Activated effector memory CD4-positive, alpha-beta T cell treated with anti-CD3 and anti-CD28 coated beads, Interleukin-2, amount 50 U/mL, for 16 hours (primary cell): ENCODE measurements at regions not wholly inside any gene's neighbourhood (a gene's known extent, or its start where the extent isn't known, plus 50 kb on each side); places are given as distances from the start of the nearest gene placed in this dataset.
"Not testable (repeated sequence)": the region's sequence is repeated elsewhere in the genome, so short reads cannot be mapped to it uniquely, and the experiment has no call there.

Experiments used
- DNase-seq: peaks from one replicate; pipeline ENCODE4 v3.0.0-alpha.2; 2020

- DNase-seq: no peak
These were observed 188.9 kb upstream of the RPS23 start for GRCh38 chr5:82466986-82467561.

DNA sequence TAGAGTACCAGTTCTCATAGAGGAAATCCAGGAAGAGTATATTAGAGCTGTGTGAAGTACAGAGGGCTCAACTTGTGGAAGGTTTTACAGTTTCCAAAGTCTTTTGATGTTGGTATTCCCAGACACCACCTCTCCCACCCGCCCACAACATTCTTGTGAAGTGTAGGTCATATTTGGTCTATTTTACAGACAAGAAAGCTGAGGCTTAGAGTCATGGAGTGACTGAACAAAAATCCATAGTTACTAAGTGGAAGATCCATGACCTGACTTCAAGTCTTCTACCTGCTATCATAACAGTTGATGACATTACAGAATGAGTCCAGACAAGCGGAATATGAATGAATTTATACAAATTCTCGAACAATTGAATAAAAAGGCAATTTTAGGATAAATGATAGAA lies 187.1 kb upstream of the RPS23 start:
- no peak for DNase-seq

DNA sequence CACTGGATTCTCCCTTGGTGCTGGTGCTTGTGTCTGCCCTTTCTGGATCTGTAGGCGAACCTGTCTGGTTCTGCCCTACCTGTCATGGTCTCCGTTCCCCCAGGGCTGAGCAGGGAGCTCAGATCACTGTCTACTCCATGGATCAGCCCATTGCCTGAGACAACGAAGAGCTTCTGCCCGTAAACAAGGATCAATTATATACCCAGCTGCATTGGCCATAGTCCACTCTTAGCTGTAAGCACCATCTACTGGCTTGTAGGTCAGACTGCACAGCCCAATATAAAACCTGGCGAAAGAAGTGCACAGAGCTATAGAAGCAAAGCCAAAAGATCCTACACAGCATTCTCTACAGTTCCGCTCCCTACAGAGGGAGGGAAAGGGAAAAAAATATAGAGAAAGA lies 181.5 kb upstream of the RPS23 start:
- DNase-seq: no peak

GRCh38 chr5:82455317-82455716 lies 177.2 kb upstream of the RPS23 start:
- DNase-seq: not testable (repeated sequence)

- DNase-seq: no peak
These were observed 170.2 kb upstream of the RPS23 start for GRCh38 chr5:82448374-82448773.

- DNase-seq: no peak
These were observed 169.8 kb upstream of the RPS23 start for GRCh38 chr5:82447913-82448312.

DNA sequence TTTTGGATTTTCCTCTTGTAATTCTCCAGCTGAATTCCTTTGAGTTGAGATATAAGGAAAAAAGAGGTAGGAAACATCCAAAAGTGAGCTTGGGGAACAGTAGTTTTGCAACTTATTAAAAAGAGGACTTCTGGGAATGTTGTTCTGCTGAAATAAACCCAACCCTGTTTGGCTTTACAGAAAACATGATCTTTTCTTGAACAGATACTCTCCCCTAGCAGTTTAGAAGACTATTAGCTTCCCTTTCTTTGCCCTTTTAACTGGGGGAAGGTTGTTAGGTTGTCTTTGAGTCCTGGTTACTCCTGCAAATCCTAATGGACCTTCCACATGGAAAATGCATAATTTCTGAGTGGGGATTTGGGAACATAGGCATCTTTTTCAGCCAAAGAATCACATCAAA lies 168.7 kb upstream of the RPS23 start:
- no peak for DNase-seq

DNA sequence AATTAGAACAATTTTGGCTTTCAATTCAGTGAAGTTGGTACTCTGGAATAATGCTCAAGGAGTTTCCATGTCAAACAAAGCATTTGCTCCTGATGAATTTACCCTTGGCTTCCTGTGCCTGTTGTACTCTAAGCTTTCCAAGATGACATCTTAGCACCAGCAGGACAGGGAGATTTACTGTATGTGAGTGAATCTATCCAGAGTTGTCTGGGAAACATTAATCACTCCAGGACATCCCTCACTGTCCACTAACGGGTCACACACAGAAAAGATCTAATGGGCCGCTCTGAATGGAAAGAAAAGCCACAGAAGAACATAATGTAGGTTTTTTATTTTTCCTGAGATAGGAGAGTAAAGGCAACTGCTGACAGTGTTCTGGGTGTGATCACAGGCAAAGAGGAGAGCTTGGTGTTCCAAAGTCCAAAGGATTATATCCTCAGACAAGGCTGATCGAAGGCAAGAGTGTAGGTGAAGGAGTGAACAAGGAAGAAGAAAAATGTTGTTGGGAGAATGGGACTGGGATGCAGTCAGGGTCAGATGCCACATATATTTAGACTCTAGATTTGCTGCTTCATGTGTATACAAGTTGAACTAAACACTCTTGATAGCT lies 167.7 kb upstream of the RPS23 start:
- DNase-seq: no peak

- no peak for DNase-seq
These were observed 161.7 kb upstream of the RPS23 start for GRCh38 chr5:82439750-82440445.

- not testable (repeated sequence) for DNase-seq
These were observed 159.4 kb upstream of the RPS23 start for GRCh38 chr5:82437565-82437964.

DNA sequence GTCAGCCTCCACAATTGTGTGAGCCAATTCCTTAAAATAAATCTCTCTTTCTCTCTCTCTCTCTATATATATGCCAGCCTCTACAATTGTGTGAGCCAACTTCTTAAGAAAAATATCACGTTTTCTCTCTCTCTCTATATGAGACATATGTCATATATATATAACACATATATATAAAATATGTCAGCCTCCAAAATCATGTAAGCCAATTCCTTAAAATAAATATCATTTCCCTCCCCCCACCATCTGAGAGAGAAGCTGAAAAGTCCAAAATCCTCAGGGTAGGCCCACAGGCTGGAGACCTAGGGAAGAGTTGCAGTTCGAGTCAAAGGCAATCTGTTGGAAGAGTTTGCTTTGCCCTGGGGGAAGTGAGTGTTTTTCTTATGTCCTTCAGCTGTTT lies 158.1 kb upstream of the RPS23 start:
- DNase-seq: no peak

DNA sequence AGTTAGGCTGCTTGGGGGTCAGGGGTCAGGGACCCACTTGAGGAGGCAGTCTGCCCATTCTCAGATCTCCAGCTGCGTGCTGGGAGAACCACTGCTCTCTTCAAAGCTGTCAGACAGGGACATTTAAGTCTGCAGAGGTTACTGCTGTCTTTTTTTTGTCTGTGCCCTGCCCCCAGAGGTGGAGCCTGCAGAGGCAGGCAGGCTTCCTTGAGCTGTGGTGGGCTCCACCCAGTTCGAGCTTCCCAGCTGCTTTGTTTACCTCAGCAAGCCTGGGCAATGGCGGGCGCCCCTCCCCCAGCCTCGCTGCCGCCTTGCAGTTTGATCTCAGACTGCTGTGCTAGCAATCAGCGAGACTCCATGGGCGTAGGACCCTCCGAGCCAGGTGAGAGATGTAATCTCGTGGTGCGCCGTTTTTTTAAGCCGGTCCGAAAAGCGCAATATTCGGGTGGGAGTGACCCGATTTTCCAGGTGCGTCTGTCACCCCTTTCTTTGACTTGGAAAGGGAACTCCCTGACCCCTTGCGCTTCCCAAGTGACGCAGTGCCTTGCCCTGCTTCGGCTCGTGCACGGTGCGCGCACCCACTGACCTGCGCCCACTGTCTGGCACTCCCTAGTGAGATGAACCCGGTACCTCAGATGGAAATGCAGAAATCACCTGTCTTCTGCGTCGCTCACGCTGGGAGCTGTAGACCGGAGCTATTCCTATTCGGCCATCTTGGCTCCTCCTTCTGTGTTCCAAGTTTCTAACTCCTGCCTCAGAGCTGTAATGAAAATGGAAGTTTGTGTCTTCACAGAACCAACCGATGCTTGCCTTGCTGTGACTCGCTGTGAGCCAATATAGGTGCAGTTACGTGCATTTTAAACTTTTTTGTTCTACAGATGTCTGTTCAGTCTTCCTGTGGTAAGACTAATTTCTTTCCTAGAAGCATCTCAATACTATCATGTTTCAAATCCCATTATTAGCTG lies 156.8 kb upstream of the RPS23 start:
- DNase-seq: not testable (repeated sequence)

DNA sequence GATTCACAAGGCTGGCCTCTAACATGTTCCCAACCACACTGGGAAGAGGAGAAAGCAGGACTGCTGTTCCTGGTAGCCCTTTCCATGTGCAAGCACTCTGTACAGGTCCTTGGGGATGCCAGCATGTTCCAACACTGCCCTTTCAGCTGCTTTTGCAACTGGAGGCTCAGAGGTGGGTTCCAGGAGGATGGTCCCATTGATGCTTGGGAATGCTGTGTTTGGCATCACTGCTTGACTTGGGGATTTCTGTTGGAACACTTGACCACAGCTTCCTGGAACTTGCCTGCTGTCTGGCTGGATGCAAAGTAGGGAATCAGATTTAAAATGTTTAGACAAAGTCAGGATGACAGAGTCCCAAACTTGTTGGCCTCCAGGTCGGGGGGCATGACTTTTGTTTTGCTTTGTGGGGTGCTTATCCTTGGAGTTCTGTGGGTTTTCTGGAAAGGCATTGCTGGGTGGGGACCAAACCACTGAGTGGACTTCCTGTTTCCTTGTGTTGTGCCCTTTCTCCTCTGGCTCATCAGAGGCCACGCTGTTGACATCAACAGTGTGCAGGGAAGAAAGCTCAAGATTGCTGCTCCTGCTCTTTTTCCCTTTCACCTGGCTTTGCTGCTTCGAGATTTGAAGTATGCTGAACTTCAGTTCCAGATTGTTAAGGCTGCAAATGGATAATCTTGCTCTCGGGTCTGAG lies 148.5 kb upstream of the RPS23 start:
- no peak for DNase-seq

DNA sequence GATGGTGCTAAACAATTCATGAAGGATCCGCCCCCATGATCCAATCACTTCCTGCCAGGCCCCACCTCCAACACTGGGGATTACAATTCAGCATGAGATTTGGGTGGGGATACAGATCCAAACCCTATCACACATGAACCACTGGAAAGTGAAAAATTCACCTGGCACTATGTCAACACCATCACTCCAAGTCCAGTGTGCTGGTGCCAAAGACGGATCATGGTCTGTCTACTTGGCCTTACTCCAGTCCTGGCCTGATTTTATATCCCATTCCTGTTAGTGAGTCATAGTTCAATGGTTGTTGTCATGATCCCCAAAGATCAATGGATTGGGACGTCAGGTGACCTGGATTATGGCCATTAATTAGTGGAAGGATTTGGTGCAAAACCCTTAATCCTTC lies 147.4 kb upstream of the RPS23 start:
- DNase-seq: no peak

- DNase-seq: no peak
These were observed 146.1 kb upstream of the RPS23 start for GRCh38 chr5:82424211-82424610.

- DNase-seq: no peak
These were observed 144.6 kb upstream of the RPS23 start for GRCh38 chr5:82422751-82423181.

DNA sequence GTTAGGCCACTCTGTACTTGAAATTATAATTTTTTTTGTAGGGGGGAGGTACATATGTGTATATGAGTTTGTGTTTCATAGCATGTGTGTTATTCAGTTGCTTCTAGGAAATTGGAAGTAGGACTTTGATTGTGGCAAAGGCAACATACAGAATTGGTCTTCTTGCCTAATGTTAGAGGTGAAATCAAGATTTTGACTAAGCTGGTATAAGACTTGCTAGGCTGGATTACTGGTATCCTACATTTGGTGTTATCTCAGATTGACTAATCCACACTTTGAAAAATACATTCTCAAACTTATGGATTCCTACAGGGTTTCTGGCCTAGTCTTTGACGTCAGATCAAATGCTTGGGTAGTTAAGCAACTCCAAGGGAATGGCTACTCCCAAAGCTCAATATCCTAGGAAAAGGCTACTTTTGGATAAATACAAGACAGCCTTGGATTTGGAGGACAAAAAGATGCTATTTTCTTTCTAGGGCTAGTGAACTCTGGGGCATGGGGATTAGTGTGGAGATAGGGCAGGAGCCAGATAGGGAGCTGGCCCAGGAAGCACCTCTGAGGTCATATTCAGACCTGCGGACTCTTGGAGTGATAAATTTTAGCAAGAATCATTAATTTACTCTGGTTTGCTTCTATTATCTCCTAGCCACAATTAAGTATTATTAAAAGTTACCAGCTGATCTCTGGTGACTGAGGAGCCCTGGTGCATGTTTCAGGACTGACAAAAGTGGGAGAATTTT lies 144.0 kb upstream of the RPS23 start:
- no peak for DNase-seq

GRCh38 chr5:82421119-82421518 lies 143.0 kb upstream of the RPS23 start:
- no peak for DNase-seq

- not testable (repeated sequence) for DNase-seq
These were observed 142.4 kb upstream of the RPS23 start for GRCh38 chr5:82420524-82420923.

DNA sequence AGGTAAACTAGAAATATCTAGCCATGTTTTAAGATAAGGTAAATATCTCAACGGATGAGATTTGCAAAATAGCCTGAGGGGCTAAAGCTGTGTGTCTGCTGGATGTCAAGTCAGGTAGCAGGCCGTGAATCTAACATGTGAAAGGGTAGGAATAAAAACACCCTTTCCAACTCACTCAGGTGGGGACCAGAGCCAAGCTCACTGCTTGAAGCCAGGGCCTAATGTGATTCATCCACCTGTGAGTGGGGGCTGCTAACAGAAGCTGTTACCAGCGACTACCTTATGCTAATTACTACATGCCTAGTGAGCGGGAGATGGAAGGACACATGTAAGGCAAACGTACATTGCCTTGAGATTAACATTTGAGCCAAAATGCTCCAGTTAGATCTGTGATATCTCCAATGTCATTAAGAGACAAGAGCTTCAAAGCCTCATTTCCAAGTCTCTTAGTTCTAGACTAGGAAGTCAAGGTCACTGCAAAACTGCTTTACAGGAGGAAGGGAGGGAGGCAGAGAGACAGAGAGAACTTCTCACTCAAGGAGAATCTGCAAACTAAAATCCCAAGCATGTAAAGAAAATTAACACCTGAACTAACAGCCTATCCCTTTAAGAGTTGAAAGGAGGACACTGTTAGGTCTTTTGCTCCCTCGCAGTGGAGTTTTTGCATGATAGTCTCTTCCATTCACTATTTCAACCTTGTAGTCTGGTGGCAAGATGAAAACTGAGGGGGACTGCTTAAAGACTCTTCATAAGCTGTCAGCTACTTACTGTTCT lies 141.6 kb upstream of the RPS23 start:
- no peak for DNase-seq

DNA sequence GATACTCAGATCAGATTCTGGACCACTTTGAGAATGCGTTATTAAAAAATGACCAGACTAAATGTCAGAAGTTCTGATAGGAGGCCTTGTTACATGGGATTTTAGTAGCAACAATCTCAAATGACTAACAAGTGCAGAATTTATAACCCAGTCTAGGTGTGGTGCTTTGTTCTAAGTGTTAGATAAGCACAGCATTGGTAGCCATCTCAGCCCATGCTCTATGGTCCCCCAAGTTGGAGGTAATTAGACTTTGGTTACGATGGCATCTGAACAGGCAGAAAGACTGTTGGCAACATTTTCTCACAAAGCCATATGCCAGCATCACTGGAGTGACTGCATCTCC lies 140.4 kb upstream of the RPS23 start:
- no peak for DNase-seq
